HG03039 (cell line): ENCODE measurements at regions not wholly inside any gene's neighbourhood (a gene's known extent, or its start where the extent isn't known, plus 50 kb on each side); places are given as distances from the start of the nearest gene placed in this dataset.

ENCODE experiments used
- ATAC-seq: cut with Tn5 transposase; IDR thresholded peaks from one replicate; pipeline ENCODE4 v1.9.1; 2021; ENCODE audit warnings: mild to moderate bottlenecking, moderate library complexity; ENCODE audit not compliant: unreplicated experiment

- ATAC-seq: no peak
These were observed 1223.9 kb downstream of the BRD1 start for GRCh38 chr22:48603621-48604320.

- ATAC-seq: no peak
These were observed 1224.7 kb downstream of the BRD1 start for GRCh38 chr22:48602805-48603518.

DNA sequence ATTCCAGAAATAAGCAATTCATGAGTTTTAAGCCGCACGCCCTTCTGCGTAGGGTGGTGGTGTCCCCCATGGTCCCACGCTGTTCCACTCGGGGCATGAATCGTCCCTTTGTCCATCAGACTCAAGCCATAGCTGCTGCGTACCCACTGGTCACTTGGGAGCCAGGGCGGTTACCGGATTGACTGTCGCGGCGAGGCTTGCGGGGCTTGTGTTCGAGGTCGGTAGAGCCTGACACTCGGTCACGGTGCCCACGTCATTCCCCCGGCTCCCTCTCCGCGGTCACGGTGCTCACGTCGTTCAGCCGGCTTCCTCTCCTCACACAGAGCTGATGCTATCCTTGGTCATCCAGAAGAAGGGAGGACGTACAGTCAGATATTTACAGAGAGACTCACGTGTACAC is 1227.0 kb downstream of the BRD1 start:
- ATAC-seq: no peak

GRCh38 chr22:48600171-48600570 is 1227.5 kb downstream of the BRD1 start:
- ATAC-seq: no peak

DNA sequence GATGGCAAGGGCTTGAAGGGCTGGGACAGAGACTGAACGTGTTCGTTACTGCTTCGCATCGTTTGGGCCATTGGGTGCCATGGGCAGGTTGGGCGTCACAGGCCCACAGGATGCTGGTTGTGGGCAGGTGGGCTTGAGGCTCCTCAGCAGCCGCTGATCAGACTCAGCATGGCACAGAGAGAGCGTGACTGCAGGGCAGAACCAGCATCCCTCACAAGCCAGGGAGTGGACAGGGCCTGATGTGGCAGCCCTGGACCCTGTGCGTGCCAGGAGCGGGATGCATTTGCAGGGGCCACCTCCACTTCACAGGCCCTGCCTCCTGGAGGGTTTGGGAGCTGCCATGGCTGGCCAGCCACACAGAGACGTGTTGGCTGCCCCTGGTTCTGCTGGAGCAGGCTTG is 1228.3 kb downstream of the BRD1 start:
- no peak for ATAC-seq

GRCh38 chr22:48596111-48596850 is 1231.4 kb downstream of the BRD1 start:
- ATAC-seq: no peak

GRCh38 chr22:48595511-48595905 is 1232.2 kb downstream of the BRD1 start:
- ATAC-seq: no peak

- no peak for ATAC-seq
These were observed 1232.7 kb downstream of the BRD1 start for GRCh38 chr22:48594757-48595510.

DNA sequence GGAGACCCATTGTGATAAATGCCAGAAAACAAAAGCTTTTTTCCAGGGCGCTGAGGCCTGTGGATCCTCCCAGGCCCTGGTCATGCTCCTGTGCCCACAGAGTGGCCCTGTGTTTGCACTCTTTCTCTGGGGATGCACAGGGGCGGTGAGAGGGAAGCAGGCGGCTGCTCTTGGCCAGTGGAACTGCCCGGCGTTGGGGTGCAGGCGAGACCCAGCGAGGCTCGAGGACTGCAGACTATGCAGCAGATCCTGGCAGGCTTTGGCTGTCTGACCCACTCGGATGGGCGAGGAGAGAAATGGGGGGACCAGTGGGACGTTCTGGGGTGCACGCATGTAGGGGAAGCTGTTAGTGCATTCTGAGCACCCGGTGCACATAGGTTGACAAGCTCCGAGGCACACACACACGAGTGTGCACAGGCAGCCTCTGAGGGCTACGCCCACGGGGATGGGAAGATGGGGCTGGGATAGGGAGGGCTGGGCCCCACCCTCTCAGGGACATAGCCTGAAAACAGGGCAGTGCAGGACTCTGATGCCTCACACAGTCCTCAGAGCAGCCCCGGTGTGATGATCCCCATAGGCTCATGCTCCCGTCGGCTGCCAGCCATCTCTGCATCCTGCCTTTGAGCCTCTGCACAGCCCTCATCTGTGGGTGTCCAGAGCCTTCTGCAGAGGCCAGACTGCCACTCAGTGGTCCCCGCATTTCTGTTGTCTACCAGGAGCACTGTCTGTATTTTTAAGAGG is 1233.5 kb downstream of the BRD1 start:
- no peak for ATAC-seq

DNA sequence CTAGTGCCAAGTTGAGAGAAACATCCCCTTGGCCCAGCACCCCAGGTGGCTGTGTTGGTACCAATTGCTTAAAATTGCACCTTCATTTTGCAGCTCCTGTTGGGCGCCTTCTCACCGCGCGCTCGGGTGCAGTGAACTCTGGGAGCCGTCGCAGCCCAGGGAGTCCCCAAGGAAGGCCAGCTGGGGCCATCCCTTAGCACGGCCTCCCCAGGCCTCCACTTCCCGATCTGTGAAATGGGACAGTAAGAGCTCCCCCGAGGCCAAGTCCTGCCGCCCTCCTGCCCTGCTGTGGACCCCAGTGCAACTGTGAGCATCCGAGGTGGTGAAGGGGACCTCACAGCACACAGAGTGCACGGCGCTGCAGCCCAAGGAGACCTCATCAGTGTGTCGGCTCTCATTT is 1234.1 kb downstream of the BRD1 start:
- ATAC-seq: no peak

- no peak for ATAC-seq
These were observed 1234.7 kb downstream of the BRD1 start for GRCh38 chr22:48592931-48593330.

DNA sequence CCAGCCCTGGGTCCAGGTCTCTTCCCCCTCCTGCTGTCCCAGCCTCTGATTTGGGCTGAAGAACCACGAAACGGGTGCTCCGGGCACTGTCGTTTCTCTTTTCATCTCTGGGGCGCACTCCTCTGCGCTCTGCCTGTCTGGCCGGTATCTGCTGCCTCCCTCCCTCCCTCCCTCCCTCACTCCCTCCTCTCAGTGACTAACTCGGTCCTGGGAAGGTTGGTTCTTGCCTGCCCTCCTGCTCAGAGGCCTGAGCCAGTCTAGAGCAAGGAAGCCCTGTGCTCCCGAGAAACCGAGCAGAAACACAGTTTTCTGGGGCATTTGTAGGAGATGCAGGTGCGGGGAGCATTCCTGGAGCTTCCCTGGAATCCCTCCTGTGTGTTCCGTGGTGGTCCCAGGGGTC is 1235.2 kb downstream of the BRD1 start:
- no peak for ATAC-seq

DNA sequence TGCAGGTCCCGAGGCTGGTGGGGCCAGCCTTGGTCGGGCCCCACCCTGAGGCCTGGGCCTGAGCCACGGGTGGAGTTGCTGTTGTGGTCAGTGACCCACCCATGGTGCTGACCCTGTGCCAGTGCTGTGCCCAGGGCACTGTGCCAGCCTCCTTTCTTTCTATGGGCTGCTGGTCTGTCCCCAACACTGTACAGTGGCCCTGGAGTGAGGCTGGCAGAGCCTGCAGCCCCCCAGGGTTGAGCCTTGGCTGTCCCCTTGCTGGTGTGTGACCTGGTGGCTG is 1235.7 kb downstream of the BRD1 start:
- no peak for ATAC-seq

DNA sequence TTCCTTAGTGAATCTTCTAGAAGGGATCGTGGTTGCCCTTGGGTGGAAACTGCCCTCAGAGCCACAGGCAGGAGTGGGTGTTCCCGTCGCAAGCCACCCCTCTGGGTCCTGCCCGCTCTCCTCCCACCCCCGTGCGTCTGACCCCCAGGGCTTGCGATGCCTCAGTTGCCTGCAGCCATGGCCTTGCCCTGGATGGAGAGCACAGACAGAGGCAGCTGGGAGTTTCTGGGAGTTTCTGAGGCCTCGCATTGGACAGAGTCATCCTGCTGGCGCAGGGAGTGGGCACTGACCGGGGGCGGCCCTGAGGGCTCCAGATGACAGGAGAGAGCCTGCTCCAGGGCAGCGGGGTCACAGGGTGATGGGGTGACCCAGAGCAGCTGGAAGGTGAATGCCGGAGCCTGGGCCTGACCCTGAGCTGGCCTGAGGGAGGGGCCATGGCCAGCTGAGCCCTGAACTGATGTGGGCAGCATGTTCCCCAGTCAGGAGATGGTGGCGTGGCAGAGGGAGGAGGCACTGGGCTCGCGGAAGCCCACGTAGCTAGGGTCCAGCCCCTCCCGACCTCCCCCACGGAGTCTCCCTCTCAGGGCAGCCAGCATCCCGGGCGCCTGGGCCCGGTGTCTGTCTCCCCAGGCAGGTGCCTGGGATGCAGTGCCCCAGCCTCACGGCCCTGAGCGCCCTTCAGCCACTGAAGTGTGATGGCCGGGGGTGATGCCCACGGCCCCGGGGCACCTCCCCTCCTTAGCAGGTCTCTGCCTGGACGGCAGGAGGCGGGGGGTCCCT is 1236.2 kb downstream of the BRD1 start:
- no peak for ATAC-seq

- ATAC-seq: no peak
These were observed 1237.8 kb downstream of the BRD1 start for GRCh38 chr22:48589901-48590300.

- ATAC-seq: no peak
These were observed 1238.7 kb downstream of the BRD1 start for GRCh38 chr22:48588878-48589450.

DNA sequence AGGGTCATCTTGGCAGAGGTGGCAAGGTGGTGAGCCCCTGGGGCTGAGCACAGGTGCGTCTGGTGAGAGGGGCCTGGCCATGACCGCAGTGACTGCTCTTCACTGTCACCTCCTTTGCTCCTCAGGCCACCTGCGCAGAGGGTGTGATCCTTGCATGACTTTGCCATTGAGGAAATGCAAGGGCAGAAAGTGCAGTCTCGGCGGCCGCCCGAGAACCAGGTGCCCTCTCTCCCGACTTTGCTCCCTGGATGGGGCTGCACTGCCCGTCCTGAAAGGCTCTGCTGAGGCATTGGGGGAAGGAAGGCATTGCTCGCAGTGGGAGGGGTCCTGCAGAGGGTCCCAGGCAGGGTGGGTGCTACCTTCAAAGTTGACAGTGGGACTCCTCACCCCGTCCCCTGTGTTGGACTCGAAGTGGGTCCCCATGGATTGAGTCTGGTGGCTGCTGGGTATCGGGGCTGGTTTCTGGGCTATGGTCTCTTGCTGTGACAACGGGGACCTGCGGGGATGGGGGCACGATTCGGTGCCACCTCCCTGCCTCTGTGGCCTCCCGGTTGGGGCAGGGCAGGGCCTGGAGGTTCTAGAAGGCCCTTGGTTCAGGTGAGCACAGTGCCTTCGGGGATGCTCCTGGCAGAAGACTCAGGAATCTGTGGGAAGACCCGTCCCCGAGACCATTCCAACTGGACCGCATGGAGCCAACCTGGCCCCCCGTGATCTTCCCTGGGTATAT is 1239.4 kb downstream of the BRD1 start:
- ATAC-seq: no peak

DNA sequence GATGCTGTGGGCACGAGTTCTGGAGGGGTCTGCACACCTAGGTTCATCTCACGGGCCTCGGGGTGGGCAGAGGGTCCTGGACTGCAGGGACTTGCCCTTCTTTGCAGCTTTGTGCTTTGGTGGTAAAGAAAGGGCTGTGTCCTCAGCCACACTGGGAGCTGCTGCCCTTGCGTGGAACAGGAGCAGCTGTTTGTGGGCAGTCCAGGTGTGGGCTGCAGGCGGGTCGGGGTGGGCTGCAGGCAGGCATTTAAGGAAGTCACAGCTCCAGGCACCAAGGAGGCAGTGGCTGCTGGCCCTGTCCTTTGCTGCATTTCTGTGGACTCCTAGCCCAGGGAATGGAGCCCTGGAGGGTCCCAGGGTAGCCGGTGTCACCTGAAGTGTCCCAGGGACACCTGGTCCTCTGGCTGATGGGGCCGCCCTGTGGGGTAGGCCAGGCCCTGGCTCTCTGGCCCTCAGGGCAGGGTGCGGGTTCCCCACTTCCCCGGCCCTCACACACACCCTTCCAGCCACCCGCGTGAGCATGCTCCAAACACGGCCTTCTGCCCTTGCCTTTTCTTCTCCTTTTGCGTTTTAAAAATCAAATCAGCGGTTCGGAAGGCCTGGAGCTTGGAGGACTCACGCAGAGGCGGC is 1240.3 kb downstream of the BRD1 start:
- ATAC-seq: no peak

DNA sequence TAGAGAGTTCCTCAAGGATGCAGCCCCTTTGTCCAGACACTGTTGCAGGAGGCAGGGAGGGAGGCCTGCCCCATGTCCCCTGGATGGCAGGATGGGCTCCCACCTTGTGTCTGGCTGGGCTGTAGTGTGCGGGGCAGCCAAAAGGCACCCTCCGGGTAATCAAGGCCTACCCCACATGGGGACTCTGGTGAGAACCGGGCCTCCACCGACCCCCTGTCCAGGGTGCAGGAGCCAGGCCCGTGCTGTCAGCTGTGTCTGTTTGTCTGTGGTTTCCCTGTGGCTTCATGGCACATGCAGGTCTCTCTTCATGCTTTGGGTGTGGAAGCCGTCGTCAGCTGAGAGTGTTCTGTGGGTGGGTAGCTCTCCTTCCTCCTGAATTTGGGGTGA is 1240.9 kb downstream of the BRD1 start:
- ATAC-seq: no peak
